ENCODE measurements at regions not wholly inside any gene's neighbourhood (a gene's known extent, or its start where the extent isn't known, plus 50 kb on each side); places are given as distances from the start of the nearest gene placed in this dataset.
A peak's percentile ranks its signal among the peaks of the same experiment; 100 is the strongest.

GRCh38 chr3:67863869-67864268 lies 209.5 kb upstream of the SUCLG2 start:
- DNase-seq = no peak

- no peak for DNase-seq
Observed at GRCh38 chr3:67860429-67860828, 206.0 kb upstream of the SUCLG2 start.

GRCh38 chr3:67858492-67858891 lies 204.1 kb upstream of the SUCLG2 start:
- no peak for DNase-seq

GRCh38 chr3:67856718-67857117 lies 202.3 kb upstream of the SUCLG2 start:
- DNase-seq = no peak

GRCh38 chr3:67854663-67855062 lies 200.3 kb upstream of the SUCLG2 start:
- DNase-seq = no peak

- no peak for DNase-seq
Observed at GRCh38 chr3:67853520-67853919, 199.1 kb upstream of the SUCLG2 start.

- no peak for DNase-seq
Observed at GRCh38 chr3:67848299-67848698, 193.9 kb upstream of the SUCLG2 start.

GRCh38 chr3:67846166-67846565 lies 191.8 kb upstream of the SUCLG2 start:
- DNase-seq = no peak

- no peak for DNase-seq
Observed at GRCh38 chr3:67832817-67833216, 178.4 kb upstream of the SUCLG2 start.

- no peak for DNase-seq
Observed at GRCh38 chr3:67831262-67831661, 176.8 kb upstream of the SUCLG2 start.

GRCh38 chr3:67828486-67829010 lies 174.1 kb upstream of the SUCLG2 start:
- DNase-seq = no peak

- no peak for DNase-seq
Observed at GRCh38 chr3:67821135-67821534, 166.7 kb upstream of the SUCLG2 start.

GRCh38 chr3:67819447-67819846 lies 165.0 kb upstream of the SUCLG2 start:
- no peak for DNase-seq

- no peak for DNase-seq
Observed at GRCh38 chr3:67809370-67809935, 155.0 kb upstream of the SUCLG2 start.

GRCh38 chr3:67808906-67809305 lies 154.5 kb upstream of the SUCLG2 start:
- no peak for DNase-seq

- no peak for DNase-seq
Observed at GRCh38 chr3:67804578-67804977, 150.2 kb upstream of the SUCLG2 start.

- DNase-seq = no peak
Observed at GRCh38 chr3:67804089-67804488, 149.7 kb upstream of the SUCLG2 start.

- no peak for DNase-seq
Observed at GRCh38 chr3:67798412-67798811, 144.0 kb upstream of the SUCLG2 start.

- DNase-seq = no peak
Observed at GRCh38 chr3:67791620-67792019, 137.2 kb upstream of the SUCLG2 start.

GRCh38 chr3:67790043-67790442 lies 135.6 kb upstream of the SUCLG2 start:
- peak; percentile 28 for DNase-seq

- no peak for DNase-seq
Observed at GRCh38 chr3:67788396-67788795, 134.0 kb upstream of the SUCLG2 start.

GRCh38 chr3:67783281-67784250 lies 129.2 kb upstream of the SUCLG2 start:
- no peak for DNase-seq

- no peak for DNase-seq
Observed at GRCh38 chr3:67781871-67782270, 127.5 kb upstream of the SUCLG2 start.

GRCh38 chr3:67781218-67781617 lies 126.8 kb upstream of the SUCLG2 start:
- DNase-seq = no peak
